ENCODE measurements at regions not wholly inside any gene's neighbourhood (a gene's known extent, or its start where the extent isn't known, plus 50 kb on each side); places are given as distances from the start of the nearest gene placed in this dataset.

DNA sequence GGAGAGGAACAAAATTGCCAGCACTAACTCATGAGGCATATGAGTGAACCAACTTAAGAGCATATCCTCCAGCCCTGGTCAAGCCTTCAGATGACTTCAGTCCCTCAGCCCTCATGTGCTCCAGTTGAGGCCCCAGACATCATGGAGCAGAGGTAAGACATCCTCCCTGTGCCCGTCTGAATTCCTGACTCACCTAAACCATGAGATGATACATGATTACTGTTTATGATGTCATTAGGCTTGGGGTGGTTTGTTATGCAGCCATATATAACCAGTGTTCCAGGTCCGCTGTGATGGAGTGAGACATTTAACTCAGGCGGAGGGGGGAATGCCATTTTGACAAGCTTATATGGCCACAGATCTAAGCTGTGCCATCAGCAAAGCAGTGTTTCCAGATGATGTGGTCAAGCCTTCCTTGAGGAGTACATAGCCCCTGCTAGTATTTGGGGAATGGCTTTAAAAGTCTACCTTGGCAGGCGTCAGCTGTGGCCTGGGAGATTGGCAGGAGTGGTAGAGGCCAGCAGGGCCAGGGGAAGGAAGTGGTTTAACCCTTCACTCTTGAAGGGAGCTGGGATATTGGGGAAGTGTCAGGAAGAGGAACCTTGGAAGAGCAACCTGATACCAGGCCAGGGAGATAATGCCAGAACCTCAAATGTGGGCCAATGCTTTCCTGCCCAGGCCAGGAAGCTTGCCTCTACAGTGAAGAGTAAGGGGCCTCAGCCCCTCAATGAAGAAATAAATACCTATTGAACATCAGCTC is 343.0 kb upstream of the PODXL start:
- no peak for DNase-seq (ENCODE audit: low read depth)

DNA sequence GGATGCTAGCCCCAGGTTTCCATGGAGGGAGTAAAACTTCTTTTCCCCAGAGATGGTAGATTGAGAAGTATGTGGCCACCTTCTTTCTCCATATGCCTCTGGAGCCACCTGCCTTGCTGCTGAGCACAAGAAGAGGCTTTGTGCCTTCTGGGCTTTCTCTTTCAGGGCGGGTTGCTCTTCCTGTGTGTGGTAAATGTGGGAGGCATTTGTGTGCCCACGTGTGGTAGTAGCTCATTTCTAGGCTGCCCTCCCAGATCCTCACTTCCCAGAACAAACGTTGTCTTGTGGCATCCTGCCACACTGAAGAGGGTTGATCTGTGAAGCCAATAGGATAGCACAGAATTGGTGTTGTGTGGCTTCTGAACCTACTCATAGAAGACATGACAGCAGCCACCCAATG is 342.0 kb upstream of the PODXL start:
- no peak for DNase-seq (ENCODE audit: low read depth)

DNA sequence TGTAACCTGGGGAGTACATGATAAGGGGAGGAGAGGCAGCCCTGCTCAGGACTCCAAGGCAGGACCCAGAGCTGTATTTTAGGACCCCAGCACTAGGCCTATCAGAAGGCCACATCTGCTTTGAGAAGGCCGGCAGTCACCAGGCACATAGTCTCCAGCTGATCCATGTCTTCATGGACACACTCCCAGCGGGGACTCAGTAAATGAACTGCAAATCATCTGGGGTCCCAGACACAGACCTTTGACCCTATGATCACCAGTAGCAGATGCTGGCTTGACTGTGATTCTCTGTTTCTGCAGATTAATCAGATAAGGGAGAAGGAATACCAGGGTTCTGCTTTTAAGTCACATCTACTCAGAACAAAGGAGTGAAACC is 341.4 kb upstream of the PODXL start:
- no peak for DNase-seq (ENCODE audit: low read depth)

DNA sequence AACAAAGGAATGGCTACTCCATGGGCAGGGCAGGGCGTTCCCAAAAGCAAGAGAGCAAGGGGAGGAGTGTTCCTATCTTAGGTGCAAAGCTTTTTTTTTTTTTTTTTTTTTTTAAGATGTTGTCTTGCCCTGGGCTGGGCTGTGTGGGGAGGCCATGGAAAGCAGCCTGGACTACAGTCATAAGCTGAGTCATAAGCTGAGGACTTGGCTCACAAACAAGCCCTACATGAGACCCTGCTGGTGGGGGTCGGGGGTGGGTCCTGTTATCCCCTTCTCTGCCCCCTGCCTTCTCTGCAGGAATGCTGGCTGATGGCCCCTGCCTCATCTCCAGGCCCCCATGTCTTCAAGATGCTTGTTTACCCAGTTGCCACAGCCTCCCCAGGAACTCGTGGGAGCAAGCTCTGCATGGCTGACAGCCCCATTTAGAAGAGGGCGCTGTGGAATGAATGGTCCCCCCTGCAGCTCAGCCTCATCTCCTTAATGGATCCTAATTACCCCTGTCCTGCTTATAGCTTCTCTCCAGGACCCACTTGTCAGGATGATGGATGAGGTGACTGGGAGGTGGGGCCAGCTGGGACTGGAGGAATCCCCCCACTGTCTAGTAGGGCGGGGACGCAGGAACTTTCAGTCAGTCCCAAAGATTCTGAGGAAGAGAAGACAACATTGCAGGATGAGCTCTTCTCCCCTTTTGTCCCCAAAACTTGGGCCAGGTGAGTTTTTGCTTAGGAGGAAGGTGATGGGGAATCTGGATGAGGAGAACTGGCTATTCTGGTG is 340.8 kb upstream of the PODXL start:
- DNase-seq (ENCODE audit: low read depth): no peak

DNA sequence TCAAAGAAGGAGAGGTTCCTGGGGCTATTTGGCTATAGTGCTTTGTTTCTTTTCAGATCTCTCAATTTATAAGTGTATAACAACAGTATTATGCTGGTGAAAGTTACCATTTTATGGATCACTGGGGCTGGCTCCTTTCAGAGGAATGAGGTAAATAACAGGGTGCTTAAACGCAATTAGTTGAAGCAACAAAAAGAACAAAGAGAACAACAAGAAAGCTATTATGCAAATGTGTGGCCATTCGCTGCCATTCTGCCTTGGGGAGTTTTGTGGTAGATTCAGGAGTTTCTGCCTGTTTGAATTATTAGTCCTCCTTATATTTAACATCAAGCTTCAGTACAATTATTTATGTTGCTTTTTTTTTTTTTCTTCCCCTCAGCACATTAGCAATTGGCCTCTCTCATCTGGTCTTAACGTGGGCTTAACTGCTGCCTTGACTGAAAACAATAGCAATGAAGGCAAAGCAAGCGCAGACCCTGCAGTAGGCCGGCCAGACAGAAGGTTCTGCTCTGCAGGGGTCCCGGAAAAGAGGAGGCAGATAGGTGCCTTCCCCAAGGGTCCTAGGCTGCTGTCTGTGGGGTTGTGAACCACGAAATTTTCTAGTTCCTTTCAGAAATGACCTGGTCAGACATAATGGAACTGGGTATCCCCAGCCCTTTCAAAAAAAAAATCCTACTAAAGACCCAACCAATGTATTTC is 339.9 kb upstream of the PODXL start:
- DNase-seq (ENCODE audit: low read depth): no peak

DNA sequence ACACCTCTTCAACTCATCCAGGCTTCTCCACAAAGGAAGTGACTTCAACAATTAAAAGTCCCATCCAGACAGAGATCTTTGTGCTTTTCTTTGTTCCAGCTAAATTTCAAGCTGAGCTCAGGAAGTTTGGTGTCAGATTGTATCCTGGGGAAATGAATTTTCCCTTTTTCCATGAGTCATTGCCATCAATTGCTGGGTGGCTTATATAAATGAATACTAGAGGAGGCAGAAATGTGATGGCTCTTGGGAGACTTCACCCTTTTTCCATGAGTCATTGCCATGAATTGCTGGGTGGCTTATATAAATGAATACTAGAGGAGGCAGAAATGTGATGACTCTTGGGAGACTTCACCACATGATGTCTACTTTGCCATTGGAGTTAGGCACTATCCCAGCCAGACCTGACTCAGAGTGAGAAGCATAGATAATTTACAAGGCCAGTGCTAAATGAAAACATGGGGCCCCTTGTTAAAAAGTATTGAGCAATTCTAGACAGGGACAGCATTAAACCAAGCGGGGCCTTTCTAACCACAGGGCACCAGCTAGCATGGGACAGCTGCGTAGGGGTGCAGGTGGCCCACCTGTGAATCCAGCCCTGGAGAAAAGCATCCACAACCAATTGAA is 339.2 kb upstream of the PODXL start:
- DNase-seq (ENCODE audit: low read depth): no peak

DNA sequence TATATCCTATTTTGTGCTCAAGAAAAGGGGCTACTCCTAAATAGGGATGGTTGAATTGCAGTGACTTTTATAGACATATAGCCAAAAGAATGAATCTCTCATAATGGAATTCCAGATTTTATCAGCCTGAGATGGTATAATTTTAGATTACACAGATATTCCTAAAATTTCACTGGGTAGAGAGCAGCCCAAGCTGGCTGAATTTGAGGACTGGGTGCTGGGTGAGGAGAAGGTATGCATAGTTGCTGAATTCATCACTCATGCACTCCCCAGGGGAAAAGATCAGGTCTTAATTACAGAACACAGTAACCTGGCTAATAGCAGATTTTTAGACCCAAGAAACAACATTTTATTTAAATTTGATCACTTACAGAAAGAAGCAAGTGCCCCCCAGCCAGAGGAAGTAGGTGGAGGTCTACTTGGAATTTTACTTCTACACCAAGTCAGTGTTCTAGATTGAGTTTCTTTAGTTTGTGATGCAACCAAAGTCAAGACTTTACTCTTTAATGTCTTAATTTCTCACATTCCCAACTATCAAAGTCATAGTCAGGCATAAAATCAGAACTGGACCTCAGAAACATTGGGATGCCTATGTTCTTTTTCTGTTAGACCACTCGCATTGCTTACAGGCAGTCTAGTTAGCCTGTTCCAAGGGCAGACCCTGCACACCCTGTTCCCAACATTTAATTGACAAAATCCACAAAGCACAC is 337.4 kb upstream of the PODXL start:
- no peak for DNase-seq (ENCODE audit: low read depth)

DNA sequence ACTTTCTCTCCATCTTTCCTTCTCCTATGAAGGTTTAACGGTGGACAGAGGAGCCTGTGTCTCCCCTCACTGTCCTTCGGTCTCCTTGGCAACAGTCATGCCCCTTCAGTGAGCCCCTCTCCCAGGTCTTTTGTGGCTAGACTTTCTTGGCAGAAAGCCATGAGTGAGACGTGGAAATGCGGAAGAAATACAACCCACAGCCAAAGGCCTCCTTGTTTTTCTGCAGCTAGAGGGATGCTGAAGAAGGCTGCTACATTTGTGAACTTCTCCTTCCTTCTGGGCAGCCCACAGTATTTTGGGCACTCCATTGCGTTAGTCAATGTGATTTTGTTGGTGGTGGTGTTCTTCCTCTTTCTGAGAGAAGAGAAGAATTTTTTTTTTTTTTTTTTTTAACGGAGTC is 333.7 kb upstream of the PODXL start:
- no peak for DNase-seq (ENCODE audit: low read depth)

DNA sequence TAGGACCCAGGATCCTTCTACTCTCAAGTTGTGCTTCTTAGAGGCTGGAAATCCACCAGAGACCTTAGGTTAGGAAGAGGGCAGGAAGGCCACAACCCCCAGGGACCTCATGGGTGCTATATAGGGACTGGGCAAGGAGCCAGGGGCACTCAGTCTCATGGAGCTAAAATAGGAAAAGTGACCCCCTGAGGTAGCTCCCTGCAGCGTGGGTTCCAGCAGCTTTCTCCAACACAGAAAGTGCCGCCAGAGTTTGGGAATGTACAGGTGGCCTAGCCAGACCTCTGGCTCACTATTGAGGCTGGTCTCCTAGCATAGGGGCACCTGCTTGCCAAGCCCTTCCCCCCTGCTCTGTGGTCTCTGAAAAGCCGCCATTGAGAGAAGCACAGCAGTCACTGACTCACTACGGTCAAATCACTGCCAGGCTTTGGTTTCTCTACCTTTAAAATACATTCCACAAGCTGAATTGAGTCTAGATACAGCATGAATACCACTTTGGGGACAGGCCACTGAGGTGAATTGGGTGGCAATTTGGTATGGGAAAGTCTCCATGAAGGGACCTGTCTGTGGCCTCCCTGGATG is 333.2 kb upstream of the PODXL start:
- no peak for DNase-seq (ENCODE audit: low read depth)

DNA sequence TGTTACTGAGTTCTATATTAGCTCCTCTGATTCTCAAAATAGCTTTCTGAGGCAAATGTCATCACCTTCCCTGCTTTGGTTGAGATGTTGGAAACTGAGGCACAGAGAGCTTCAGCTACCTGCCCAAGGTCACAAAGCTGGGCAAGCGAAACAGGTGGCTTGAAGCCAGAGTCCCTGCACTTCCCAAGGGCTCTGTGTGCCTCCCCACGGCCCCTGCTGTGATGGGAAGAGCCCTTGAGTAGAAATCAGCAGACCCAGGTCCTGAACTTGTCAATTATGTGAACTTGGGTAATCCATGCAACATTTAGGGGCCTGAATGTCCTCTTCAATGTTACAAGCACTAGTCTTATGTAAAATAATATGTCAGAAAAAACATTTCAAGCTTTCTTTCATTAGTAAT is 327.3 kb upstream of the PODXL start:
- no peak for DNase-seq (ENCODE audit: low read depth)

DNA sequence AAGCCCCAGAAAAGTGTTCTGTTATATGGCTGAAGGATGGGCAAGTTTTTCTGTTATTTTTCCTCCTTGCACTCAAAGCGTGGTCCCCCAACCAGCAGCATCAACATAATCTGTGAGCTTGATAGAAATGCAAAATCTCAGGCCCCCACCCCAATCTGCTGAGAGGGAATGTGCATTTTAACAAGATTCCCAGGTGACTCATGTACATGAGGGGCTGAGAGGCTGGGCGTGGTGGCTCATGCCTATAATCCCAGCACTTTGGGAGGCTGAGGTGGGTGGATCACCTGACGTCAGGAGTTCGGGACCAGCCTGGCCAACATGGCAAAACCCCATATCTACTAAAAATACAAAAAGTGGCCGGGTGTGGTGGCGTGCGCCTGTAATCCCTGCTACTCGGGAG is 326.8 kb upstream of the PODXL start:
- no peak for DNase-seq (ENCODE audit: low read depth)

DNA sequence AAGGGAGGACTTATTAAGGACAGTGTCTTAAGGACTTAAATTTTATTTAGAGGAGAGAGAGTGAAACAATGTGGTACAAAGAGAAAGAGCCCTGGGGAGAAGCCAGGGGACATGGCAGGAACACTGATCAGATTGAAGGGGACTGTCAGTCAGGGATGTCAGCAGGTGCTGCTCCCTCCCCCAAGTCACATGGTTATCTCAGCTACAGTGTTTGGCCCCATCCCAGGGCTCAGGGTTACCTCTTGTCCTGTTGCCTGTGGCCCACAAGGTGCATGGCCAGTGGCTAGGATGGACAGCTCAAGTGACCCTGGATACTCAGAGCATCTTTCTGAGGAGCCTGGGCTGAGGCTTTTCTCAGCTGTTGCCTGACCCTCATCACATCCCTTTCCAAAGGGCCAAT is 325.9 kb upstream of the PODXL start:
- no peak for DNase-seq (ENCODE audit: low read depth)

DNA sequence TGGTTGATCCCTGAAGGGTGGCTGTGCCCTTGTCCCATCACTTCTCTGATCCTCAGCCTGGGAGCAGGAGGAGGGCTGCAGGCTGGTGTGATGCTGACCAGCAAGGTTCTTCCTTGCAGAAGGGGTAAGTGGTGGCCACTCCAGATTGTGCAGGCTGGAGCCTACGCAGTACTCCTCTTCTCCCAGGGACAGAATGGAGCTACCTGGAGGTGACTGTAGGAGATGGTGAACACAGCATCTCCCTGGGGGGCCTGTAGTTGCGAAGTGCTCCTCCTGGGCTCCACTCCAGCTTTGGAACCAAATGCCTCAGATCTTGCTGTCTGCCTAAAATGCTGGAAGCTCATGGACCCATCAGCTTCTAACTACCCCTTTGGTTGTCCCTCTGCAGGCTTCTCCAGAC is 323.6 kb upstream of the PODXL start:
- no peak for DNase-seq (ENCODE audit: low read depth)

DNA sequence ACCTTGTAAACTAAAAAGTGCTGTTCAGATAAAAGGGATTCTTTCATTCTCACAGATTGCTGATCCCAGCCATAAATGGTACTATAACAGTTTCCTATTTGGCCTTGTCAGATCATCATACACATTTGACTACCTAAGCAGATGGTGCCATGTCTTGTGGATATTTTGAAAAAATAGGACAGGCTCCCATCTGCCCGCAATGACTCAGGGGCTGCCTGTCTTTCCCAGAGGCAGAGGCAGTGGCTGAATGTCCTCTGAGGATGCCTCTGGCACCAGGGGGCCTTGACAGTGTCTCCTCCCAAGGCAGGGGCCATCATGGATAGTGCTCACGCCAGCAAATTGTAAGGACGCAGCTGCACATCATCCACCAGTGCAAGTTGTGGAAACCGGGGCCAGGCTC is 323.0 kb upstream of the PODXL start:
- DNase-seq (ENCODE audit: low read depth): no peak

DNA sequence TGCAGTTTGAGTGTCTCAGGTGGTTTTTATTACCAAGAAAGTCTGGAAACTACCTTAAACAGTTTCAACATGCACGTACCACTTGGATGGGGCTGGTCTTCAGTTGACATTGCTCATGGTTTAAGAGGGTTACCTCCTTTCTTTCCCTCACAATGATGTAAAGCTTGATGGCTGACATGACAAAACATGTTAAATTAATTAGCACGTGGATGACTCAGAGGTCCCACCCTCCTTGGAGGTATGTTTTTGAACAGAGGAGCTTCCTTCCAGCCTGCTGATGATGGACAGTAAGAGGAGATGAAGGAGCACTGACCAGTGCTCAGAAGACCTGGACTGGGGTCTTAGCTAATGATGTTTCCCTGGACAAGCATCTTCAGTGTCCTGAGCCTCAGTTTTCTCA is 322.3 kb upstream of the PODXL start:
- DNase-seq (ENCODE audit: low read depth): no peak

DNA sequence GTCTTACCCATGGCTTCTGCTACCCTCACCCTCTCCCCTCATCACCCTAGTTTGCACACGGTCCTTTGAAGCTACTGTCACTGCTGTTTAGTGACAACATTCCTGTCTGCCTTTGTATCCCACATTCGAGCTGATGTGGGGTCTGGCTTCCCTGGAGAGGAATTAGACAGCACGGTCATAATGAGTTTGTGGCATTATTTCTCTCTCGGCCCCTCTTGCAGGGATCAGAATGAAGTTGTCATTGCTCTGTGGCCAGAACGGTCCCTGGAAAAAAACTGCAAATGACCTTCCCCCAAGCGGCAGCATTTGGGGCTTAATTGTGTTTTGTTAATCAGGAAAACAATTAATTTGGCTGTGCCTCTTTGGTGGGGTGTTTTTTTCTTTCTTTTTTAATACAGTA is 317.2 kb upstream of the PODXL start:
- no peak for DNase-seq (ENCODE audit: low read depth)

DNA sequence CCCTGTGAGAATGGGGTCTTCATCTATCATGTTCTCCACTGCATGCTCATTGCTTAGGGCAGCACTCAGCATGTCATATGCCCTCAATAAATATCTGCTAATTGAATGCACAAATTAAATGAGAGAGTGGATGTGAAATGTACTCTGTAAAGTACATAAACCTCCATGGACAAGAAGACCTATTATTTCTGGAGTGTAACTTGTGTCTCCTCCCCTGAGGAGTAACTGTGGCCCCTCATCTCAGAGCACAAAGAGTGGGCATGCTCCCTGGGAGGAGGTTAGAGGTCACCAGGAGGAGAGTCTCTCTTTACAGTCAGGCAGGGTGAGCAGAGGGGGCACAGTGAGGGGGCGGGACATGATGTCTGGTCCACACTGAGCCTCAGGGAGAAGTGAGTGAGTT is 313.6 kb upstream of the PODXL start:
- no peak for DNase-seq (ENCODE audit: low read depth)

DNA sequence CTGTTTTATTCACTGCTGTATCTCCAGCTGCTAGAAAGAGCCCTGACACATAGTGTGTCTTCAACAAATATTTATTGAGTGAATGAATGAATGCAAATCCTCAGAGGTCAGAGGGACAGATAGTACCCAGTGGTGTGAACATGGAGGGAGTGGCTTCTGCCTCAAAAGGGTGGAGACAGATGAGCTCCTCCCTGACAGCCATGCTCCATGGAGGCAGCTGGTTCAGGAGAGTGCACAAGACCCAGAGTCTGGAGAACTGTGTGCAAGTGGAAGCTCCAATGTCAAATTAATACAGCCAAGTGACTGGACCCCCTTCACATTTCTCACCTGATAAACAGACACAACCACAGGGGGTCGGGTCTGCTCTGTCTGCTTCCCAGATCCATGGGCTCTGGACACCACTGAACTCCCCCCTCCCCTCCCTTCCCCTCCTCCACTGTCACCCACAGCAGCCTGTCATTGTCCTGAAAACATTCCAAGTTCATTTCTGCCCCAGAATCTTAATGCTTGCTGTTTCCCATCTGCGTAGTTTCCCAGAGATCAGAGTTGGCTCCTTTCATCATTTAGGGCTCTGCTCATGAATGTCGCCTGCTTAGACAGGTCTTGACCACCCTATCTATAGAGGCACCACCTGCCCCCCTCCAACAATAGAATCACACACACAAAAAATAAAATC is 312.9 kb upstream of the PODXL start:
- DNase-seq (ENCODE audit: low read depth): no peak

DNA sequence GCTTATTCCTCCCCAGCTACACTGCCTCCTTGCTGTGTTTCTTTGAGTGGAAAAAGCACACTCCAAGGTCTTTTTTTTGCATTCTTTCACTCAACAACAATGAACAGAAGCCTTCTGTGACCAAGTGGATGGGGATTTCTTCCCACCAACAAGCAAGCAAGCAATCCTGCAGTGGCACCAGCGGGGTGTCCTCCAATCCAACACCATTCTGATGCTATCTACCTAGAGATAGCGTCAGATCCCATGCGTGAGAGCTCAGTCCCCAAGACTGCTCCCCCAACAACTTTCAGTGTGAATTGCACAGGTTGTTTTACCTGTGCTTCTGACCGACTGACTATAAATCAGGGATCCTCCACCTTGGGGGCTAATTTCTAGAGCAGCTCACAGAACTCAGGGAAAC is 311.0 kb upstream of the PODXL start:
- no peak for DNase-seq (ENCODE audit: low read depth)

DNA sequence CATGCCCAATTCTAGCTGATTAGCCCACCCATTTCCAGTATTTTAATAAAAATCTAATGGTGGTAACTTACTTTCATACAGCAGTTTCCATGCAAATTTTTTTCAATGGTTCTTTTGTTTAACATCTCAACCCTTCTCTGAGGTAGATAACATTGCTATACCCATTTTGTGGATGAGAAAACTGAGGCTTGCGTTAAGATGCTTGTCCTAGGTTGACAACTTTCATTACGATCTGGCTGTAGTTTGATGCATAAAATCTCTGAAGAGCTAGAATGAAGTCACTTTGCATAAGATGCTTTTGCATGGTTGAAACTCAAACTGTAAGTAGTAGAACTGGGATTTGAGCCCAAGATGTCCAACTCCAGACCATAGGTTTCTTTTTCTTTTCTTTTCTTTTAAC is 309.5 kb upstream of the PODXL start:
- DNase-seq (ENCODE audit: low read depth): no peak
